NCI-H1092 treated with DMSO at 0.1 percent for 48 hours (cell line): ENCODE measurements at regions not wholly inside any gene's neighbourhood (a gene's known extent, or its start where the extent isn't known, plus 50 kb on each side); places are given as distances from the start of the nearest gene placed in this dataset.
"Not testable (repeated sequence)": the region's sequence is repeated elsewhere in the genome, so short reads cannot be mapped to it uniquely, and the experiment has no call there.

Source experiments
- DNase-seq: peaks from one replicate; lab custom pipeline; 2025; lab: John Stamatoyannopoulos, UW

- DNase-seq, result peak; percentile 15
Observed at GRCh38 chr4:138393886-138394610, 151.9 kb upstream of the SLC7A11 start.

GRCh38 chr4:138392751-138393308 is 150.7 kb upstream of the SLC7A11 start:
- no peak for DNase-seq

- no peak for DNase-seq
Observed at GRCh38 chr4:138389976-138390685, 148.0 kb upstream of the SLC7A11 start.

- DNase-seq, result no peak
Observed at GRCh38 chr4:138374947-138375346, 132.8 kb upstream of the SLC7A11 start.

GRCh38 chr4:138367942-138368341 is 125.8 kb upstream of the SLC7A11 start:
- DNase-seq, result no peak

DNA sequence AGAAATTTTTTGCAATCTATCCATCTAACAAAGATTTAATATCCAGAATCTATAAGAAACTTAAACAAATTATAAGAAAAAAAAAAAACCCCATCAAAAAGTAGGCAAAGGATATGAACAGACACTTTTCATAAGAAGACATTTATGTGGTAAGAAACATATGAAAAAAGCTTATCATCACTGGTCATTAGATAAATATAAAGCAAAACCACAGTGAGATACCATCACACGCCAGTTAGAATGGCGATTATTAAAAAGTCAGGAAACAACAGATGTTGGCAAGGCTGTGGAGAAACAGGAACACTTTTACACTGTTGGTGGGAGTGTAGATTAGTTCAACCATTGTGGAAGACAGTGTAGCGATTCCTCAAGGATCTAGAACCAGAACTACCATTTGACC is 110.3 kb upstream of the SLC7A11 start:
- DNase-seq, result not testable (repeated sequence)

DNA sequence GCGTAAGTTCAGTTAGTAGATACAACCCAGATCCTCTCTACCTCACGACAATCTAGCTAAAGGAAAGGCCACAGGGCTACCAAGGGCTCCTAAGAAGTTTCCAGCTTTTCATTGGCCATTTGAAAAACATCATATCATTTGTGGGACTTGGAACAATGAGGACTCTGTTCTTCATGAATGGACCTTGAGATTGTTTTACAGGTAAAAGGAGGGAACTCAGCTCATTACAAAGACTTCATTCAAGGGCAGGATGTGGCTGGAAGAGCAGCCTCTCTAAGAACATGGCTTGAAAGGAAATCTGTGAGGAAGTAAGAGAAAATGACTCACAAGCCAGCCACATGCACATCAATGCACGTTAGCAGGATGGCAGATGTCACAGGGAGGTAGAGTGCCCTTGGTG is 105.9 kb upstream of the SLC7A11 start:
- DNase-seq, result no peak

GRCh38 chr4:138347561-138347960 is 105.4 kb upstream of the SLC7A11 start:
- no peak for DNase-seq

DNA sequence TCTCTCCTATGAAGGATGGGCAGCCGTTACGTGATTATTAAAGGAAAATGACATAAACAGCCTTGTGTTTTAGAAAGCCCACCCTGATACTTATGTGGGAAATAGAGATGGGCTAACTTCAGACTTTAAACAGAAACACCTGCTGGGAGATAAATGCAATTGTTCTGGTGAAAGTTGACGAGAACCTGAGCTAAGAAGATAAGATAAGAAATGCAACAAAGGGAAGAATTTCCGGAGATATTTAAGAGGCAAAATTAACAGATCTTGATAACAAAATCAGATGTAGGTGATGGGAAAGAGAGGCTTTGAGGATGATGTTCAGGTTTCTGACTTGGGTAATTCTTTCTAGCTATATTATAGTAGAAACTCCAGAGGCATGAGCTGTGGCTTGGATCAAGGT is 102.7 kb upstream of the SLC7A11 start:
- DNase-seq, result no peak

DNA sequence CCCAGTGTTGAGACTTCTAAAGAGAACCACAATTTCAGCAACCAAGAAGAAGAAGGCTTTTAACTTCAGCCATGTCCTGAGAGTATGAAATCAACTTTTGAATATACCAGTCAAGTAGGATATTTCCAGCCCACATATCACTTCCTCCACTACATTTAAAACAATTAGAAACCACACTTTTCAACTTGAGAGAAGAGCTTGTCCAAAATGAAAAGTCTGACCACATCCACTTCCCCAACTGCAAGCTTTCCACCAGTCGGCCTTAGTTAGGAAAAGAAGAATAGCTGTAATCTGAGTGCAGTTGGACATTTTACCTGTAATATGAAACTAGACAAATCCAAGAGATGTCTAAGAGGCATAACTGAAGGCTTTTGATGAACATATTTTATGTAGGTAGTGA is 101.9 kb upstream of the SLC7A11 start:
- DNase-seq, result no peak

DNA sequence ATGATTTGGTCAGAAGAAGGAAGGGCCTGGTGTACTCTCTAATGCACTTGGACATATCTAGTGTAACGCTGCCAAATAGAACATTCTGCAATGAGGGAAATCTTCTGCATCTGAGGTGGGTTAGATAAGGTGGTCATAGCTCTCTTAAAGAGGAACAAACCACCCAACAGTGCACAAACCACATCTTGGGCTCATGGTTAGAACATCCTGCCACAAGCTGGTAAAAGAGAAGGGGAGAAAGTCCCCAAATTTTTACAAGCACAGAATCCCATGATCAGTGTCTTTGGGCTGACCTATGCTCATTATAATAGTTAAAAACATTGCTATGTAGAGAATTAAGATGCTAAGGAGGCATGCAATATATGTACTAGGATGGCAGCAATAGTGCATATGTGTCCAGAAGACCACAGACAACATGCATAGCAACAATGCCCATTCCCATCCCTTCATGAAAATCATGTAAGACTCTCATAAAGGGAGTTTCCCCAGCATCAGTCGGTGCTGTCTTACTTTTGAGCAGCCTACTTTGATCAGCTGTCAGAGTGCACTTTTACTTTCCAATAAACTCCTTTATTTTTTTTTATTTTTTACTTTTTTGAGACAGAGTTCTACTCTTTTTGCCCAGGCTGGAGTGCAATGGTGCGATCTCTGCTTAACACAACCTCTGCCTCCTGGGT is 99.7 kb upstream of the SLC7A11 start:
- no peak for DNase-seq

DNA sequence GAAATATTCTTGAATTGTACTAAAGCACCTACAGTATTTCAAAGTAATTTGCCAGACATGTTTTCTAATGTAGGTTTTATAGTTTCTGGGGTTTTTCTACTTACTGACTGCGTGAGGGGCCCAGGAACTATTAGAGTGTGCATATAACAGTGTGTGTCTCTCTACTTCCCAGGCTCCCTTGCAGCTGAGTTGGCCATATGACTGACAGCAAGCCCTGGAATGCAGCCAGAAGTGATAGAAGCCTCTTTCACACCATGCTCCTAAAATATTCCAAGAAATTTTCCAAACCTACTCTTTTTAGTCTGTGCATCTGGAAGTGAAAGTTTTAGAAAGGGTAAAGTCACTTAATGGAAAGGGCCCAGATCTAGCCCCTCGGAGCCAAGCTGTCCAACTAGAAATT is 96.7 kb upstream of the SLC7A11 start:
- no peak for DNase-seq

DNA sequence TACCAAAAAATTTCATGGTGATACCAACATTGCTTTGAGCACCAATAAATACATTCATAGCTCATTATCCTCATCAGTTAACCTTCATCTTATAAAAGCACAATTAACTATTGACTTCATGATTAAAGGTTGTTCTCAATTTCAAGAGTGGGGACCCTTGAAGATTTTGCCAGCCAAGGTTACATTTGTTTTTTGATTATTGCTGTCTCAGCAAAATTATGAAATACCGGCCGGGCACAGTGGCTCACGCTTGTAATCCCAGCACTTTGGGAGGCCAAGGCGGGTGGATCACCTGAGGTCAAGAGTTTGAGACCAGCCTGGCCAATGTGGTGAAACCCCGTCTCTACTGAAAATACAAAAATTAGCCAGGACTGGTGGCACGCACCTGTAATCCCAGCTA is 96.1 kb upstream of the SLC7A11 start:
- DNase-seq, result not testable (repeated sequence)

GRCh38 chr4:138334346-138335016 is 92.3 kb upstream of the SLC7A11 start:
- DNase-seq, result no peak

GRCh38 chr4:138332415-138332814 is 90.3 kb upstream of the SLC7A11 start:
- not testable (repeated sequence) for DNase-seq

- no peak for DNase-seq
Observed at GRCh38 chr4:138330531-138330930, 88.4 kb upstream of the SLC7A11 start.

GRCh38 chr4:138329506-138330070 is 87.4 kb upstream of the SLC7A11 start:
- no peak for DNase-seq

- DNase-seq, result no peak
Observed at GRCh38 chr4:138327338-138327737, 85.2 kb upstream of the SLC7A11 start.

DNA sequence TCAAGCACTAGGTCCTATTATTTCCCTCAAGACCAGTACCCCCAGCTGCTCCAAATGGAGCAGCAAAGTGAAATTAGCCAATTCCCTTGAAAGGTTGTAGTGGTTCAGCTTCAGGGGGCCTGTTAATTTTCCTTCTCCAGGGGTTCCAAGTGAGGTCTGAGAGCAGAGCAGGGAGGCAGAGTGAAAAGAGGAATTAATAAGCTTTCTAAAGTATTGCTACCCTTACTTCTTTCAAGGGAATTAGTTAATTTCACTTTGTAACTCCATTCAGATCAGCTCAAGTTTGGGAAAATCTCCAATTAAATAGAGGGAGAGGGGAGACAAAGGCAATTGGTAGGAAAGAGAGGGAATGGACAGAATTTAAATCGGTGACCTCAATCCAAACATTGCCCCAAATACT is 78.7 kb upstream of the SLC7A11 start:
- DNase-seq, result no peak

DNA sequence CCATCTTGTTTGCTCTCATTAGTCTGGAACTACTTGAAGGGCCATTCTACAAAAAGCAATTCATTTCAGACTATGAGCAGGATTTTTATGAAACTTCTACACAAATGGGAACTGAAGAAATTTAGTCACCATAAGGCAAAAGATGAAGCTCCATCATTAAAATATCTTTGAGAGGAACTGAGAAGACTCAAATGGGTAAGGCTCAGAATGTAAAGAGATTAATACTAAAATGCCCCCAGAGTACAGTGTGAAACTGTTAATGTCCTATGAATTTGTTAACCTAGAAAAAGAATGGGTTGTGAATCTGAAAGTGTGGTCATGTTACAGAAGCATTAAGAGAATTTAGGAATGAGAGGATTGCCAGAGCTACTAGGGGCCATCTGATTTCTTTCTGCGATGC is 77.9 kb upstream of the SLC7A11 start:
- no peak for DNase-seq

- no peak for DNase-seq
Observed at GRCh38 chr4:138317175-138317748, 75.1 kb upstream of the SLC7A11 start.

DNA sequence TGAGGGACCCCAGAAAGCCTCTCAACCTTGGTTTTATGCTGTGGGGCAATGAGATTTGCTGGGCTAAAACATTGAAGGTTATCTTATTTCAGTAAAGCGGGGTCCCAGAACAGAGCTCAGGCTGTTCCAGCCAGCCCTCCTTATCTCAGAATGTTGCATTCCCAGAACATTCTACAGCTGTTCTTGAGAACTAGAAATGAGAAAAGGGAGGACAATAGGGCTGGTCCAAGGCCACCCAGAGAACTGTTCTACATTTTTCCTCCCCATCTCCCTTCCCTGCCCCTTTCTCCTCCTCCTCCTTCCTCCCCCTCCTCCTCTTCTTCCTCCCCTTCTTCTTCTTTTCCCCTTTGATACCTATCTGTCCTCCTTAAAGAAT is 70.4 kb upstream of the SLC7A11 start:
- DNase-seq, result no peak
